ENCODE measurements at regions not wholly inside any gene's neighbourhood (a gene's known extent, or its start where the extent isn't known, plus 50 kb on each side); places are given as distances from the start of the nearest gene placed in this dataset.

GRCh38 chr2:180312542-180312941, 305.4 kb upstream of the CWC22 start:
- Histone ChIP-seq H3K27me3 (ENCODE audit: control insufficient read depth, insufficient read depth, low read length) (no peaks in the 10 kb centered on the region), H3K4me3 (ENCODE audit: low read depth in 2 of 2, low read length in 2 of 2) (no peak overlapping the region), H3K27ac (ENCODE audit: low read length) (no peak overlapping the region), H3K36me3 (ENCODE audit: control insufficient read depth, insufficient read depth, low read length) (no peaks in the 10 kb centered on the region), H3K4me1 (ENCODE audit: control insufficient read depth, insufficient read depth, low read length) (no peaks in the 10 kb centered on the region), H3K9me3 (ENCODE audit: control insufficient read depth, insufficient read depth, low read depth, low read length) (no peaks in the 10 kb centered on the region; the same call in 1 of the 2 replicates)
- in situ Hi-C loops (cut with HindIII; ENCODE audit: low pct_unique_long_range_greater_than_20kb, low sequenced_read_pairs) (no loop called here), intact Hi-C loops (cut with micrococcal nuclease; ENCODE audit: unreplicated experiment) (no loop called here)
- no peak for DNase-seq (ENCODE audit: low read depth, low spot score)
- BruUV-seq (replicated peaks), result no TSS peak
- ChIA-PET CTCF (no interaction called here), POLR2A (no interaction called here)
- TF ChIP-seq REST (IDR thresholded peaks at IDR 0.05; ENCODE audit: insufficient read depth in 1 of 2, low read depth in 2 of 2, low read length in 1 of 2) (no peak), CTCF (IDR thresholded peaks at IDR 0.05) (no peak), POLR2AphosphoS5 (IDR thresholded peaks at IDR 0.05; ENCODE audit: low read depth, low read length) (no peak), TCF7L2 (IDR thresholded peaks at IDR 0.05; ENCODE audit: low read depth, low read length) (no peak), SIN3A (IDR thresholded peaks at IDR 0.05; ENCODE audit: borderline replicate concordance, insufficient read depth, low read depth, low read length) (no peak)
- no peak for ATAC-seq

- Histone ChIP-seq H3K9me3 (ENCODE audit: control insufficient read depth, insufficient read depth, low read depth, low read length) (no peaks in the 10 kb centered on the region; the same call in 1 of the 2 replicates), H3K27ac (ENCODE audit: low read length) (no peak overlapping the region), H3K27me3 (ENCODE audit: control insufficient read depth, insufficient read depth, low read length) (no peaks in the 10 kb centered on the region), H3K4me3 (ENCODE audit: low read depth in 2 of 2, low read length in 2 of 2) (no peak overlapping the region), H3K36me3 (ENCODE audit: control insufficient read depth, insufficient read depth, low read length) (no peaks in the 10 kb centered on the region), H3K4me1 (ENCODE audit: control insufficient read depth, insufficient read depth, low read length) (no peaks in the 10 kb centered on the region)
- ChIA-PET POLR2A (no interaction called here), CTCF (no interaction called here)
- no peak for ATAC-seq
- BruUV-seq (replicated peaks), result no TSS peak
- TF ChIP-seq CTCF (IDR thresholded peaks at IDR 0.05) (no peak), POLR2AphosphoS5 (IDR thresholded peaks at IDR 0.05; ENCODE audit: low read depth, low read length) (no peak), TCF7L2 (IDR thresholded peaks at IDR 0.05; ENCODE audit: low read depth, low read length) (no peak), REST (IDR thresholded peaks at IDR 0.05; ENCODE audit: insufficient read depth in 1 of 2, low read depth in 2 of 2, low read length in 1 of 2) (no peak), SIN3A (IDR thresholded peaks at IDR 0.05; ENCODE audit: borderline replicate concordance, insufficient read depth, low read depth, low read length) (no peak)
- no peak for DNase-seq (ENCODE audit: low read depth, low spot score)
- in situ Hi-C loops (cut with HindIII; ENCODE audit: low pct_unique_long_range_greater_than_20kb, low sequenced_read_pairs), result no loop called here
- intact Hi-C loops (cut with micrococcal nuclease; ENCODE audit: unreplicated experiment), result no loop called here
Measured at GRCh38 chr2:180307096-180307495, 300.0 kb upstream of the CWC22 start.
